ENCODE measurements at regions not wholly inside any gene's neighbourhood (a gene's known extent, or its start where the extent isn't known, plus 50 kb on each side); places are given as distances from the start of the nearest gene placed in this dataset.

GRCh38 chr4:140311257-140311835 is 62.1 kb upstream of the SCOC start:
- TF ChIP-seq CTCF (IDR thresholded peaks at IDR 0.05 in 8 of 11, conservative IDR thresholded peaks at IDR 0.05 in 3 of 11) (no peak), POLR2AphosphoS5 (IDR thresholded peaks at IDR 0.05) (no peak), POLR2A (IDR thresholded peaks at IDR 0.05) (no peak)
